A673 (cell line): ENCODE measurements at regions not wholly inside any gene's neighbourhood (a gene's known extent, or its start where the extent isn't known, plus 50 kb on each side); places are given as distances from the start of the nearest gene placed in this dataset.

Experiments
- EZH2 ChIP-seq: fragments of 200-600 bp; sonication (generic); IDR thresholded peaks from 2 replicates; pipeline ENCODE4 v1.6.1; 2017; ENCODE audit warnings: borderline replicate concordance, low read depth, mild to moderate bottlenecking, mixed read lengths, antibody characterized with exemption, low read length; ENCODE audit not compliant: poor library complexity, severe bottlenecking
- TF ChIP-seq, protein P1 (sequence below): fragments of 300-800, 200-600 bp; sonication (generic); conservative IDR thresholded peaks from 2 replicates; pipeline ENCODE4 v1.5.1; 2017; ENCODE audit warnings: low read depth, mild to moderate bottlenecking, antibody characterized with exemption, low read length, moderate library complexity, mixed read lengths

DNA sequence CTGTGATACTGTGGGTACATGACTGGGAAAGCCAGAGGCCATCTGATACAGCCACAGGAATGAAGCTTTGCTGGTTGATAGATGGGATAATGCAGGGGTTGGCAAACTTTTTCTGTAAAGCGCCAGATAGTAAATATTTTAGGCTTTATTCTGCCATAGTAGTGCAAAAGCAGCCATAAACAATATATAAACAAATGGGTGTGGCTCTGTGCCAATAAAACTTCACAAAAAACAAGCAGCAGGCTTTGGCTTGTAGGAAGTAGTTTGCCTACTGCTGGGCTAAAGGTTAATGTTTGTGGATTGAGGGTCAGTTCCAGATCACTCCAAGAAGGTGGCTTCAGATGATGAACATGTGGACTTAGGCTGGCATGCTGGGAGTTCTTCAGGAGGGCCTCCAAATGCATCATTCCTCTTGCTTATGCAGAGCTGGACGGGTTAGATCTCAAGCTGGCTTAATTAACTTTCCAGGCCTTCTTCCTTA, 305.7 kb downstream of the RPLP1 start:
- TF ChIP-seq, protein P1, sequence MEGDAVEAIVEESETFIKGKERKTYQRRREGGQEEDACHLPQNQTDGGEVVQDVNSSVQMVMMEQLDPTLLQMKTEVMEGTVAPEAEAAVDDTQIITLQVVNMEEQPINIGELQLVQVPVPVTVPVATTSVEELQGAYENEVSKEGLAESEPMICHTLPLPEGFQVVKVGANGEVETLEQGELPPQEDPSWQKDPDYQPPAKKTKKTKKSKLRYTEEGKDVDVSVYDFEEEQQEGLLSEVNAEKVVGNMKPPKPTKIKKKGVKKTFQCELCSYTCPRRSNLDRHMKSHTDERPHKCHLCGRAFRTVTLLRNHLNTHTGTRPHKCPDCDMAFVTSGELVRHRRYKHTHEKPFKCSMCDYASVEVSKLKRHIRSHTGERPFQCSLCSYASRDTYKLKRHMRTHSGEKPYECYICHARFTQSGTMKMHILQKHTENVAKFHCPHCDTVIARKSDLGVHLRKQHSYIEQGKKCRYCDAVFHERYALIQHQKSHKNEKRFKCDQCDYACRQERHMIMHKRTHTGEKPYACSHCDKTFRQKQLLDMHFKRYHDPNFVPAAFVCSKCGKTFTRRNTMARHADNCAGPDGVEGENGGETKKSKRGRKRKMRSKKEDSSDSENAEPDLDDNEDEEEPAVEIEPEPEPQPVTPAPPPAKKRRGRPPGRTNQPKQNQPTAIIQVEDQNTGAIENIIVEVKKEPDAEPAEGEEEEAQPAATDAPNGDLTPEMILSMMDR, result no peak
- TF ChIP-seq EZH2, result no peak
